Neural progenitor cell (in vitro differentiated cells): ENCODE measurements at regions not wholly inside any gene's neighbourhood (a gene's known extent, or its start where the extent isn't known, plus 50 kb on each side); places are given as distances from the start of the nearest gene placed in this dataset.

Experiments used
- DNase-seq: peaks from one replicate; pipeline ENCODE4 v3.0.0-alpha.2; 2016; ENCODE audit warnings: low spot score
- H2AFZ ChIP-seq: fragments of 200-600 bp; sonication (generic); replicated peaks from 2 replicates; pipeline ENCODE4 v1.6.1; 2016; ENCODE audit warnings: antibody characterized with exemption
- H3F3A ChIP-seq: fragments of 200-600 bp; sonication (generic); 2 replicates; pipeline ENCODE4 v1.6.1; 2016; ENCODE audit warnings: antibody characterized with exemption, low read depth
- H3K27ac ChIP-seq: fragments of 200-600 bp; sonication (generic); 2 replicates; pipeline ENCODE4 v1.5.1; 2016; ENCODE audit warnings: mild to moderate bottlenecking
- H3K27me3 ChIP-seq: fragments of 200-600 bp; sonication (generic); 2 replicates; pipeline ENCODE4 v1.6.1; 2016; ENCODE audit warnings: mild to moderate bottlenecking, moderate library complexity
- H3K36me3 ChIP-seq: fragments of 200-600 bp; sonication (generic); 2 replicates; pipeline ENCODE4 v1.5.1; 2016
- H3K4me1 ChIP-seq: fragments of 200-600 bp; sonication (generic); 2 replicates; pipeline ENCODE4 v1.6.1; 2016; ENCODE audit warnings: mixed run types
- H3K4me2 ChIP-seq: fragments of 200-600 bp; sonication (generic); 2 replicates; pipeline ENCODE4 v1.6.1; 2016
- H3K4me3 ChIP-seq: fragments of 200-600 bp; sonication (generic); 2 replicates; pipeline ENCODE4 v1.5.1; 2016
- H3K79me2 ChIP-seq: fragments of 200-600 bp; sonication (generic); 2 replicates; pipeline ENCODE4 v1.6.1; 2016; ENCODE audit warnings: low read depth
- H3K9ac ChIP-seq: fragments of 200-600 bp; sonication (generic); 2 replicates; pipeline ENCODE4 v1.6.1; 2016
- H3K9me3 ChIP-seq: fragments of 200-600 bp; sonication (generic); 2 replicates; pipeline ENCODE4 v1.5.1; 2016; ENCODE audit warnings: low read depth
- H4K20me1 ChIP-seq: fragments of 200-600 bp; sonication (generic); 2 replicates; pipeline ENCODE4 v1.6.1; 2016; ENCODE audit warnings: low read depth
- H3K27ac Mint-ChIP-seq: 3 replicates; pipeline ENCODE4 v1.8.0; 2021; ENCODE audit warnings: mixed read lengths
- H3K27me3 Mint-ChIP-seq: 2 replicates; pipeline ENCODE4 v1.8.0; 2022; ENCODE audit warnings: low read depth, mild to moderate bottlenecking, inconsistent platforms, moderate library complexity, mixed read lengths; ENCODE audit not compliant: insufficient read depth
- H3K36me3 Mint-ChIP-seq: 3 replicates; pipeline ENCODE4 v1.8.0; 2021; ENCODE audit warnings: mixed read lengths
- H3K4me1 Mint-ChIP-seq: 3 replicates; pipeline ENCODE4 v1.8.0; 2021; ENCODE audit warnings: mixed read lengths
- H3K4me3 Mint-ChIP-seq: 3 replicates; pipeline ENCODE4 v1.8.0; 2021; ENCODE audit warnings: mild to moderate bottlenecking, moderate library complexity, mixed read lengths
- H3K9me3 Mint-ChIP-seq: 3 replicates; pipeline ENCODE4 v1.8.0; 2020; ENCODE audit warnings: mixed read lengths
- CTCF ChIP-seq: fragments of 200-600 bp; sonication (generic); IDR thresholded peaks from 2 replicates; pipeline ENCODE4 v1.5.1; 2017; ENCODE audit warnings: antibody characterized with exemption, mild to moderate bottlenecking
- EZH2 ChIP-seq: fragments of 200-600 bp; sonication (generic); IDR thresholded peaks from 2 replicates; pipeline ENCODE4 v1.6.1; 2017; ENCODE audit warnings: antibody characterized with exemption, mild to moderate bottlenecking, moderate library complexity
- EZH2phosphoT487 ChIP-seq: fragments of 200-600 bp; sonication (generic); IDR thresholded peaks from 2 replicates; pipeline ENCODE4 v1.6.1; 2017; ENCODE audit warnings: antibody characterized with exemption

GRCh38 chr4:117574085-117574484, 460.2 kb upstream of the NDST3 start:
- TF ChIP-seq EZH2phosphoT487: no peak
- TF ChIP-seq CTCF: no peak
- H3K36me3 Mint-ChIP-seq: no peaks in the 10 kb centered on the region
- no peaks in the 10 kb centered on the region for H3K9me3 Mint-ChIP-seq
- H3K4me3 ChIP-seq: no peak overlapping the region
- no peak overlapping the region for H3K4me2 ChIP-seq
- no peaks in the 10 kb centered on the region for H3F3A ChIP-seq
- no peaks in the 10 kb centered on the region for H3K27me3 Mint-ChIP-seq
- no peaks in the 10 kb centered on the region for H4K20me1 ChIP-seq
- H3K4me1 Mint-ChIP-seq: peaks cover 2% of the 10 kb centered on the region
- no peak overlapping the region for H3K27ac ChIP-seq
- no peaks in the 10 kb centered on the region for H3K4me1 ChIP-seq
- no peak overlapping the region for H3K9ac ChIP-seq
- no peak for DNase-seq
- H3K27me3 ChIP-seq: no peaks in the 10 kb centered on the region
- H3K9me3 ChIP-seq: no peaks in the 10 kb centered on the region
- no peak overlapping the region for H3K4me3 Mint-ChIP-seq
- no peaks in the 10 kb centered on the region for H3K79me2 ChIP-seq
- H3K27ac Mint-ChIP-seq: no peak overlapping the region
- H3K36me3 ChIP-seq: no peaks in the 10 kb centered on the region
- H2AFZ ChIP-seq: no peak overlapping the region

- Histone ChIP-seq H3K27me3 (no peaks in the 10 kb centered on the region), H3K36me3 (no peaks in the 10 kb centered on the region), H3K4me2 (no peak overlapping the region), H3K4me3 (no peak overlapping the region), H3K4me1 (no peaks in the 10 kb centered on the region), H3K79me2 (no peaks in the 10 kb centered on the region), H2AFZ (no peak overlapping the region), H4K20me1 (no peaks in the 10 kb centered on the region), H3K9me3 (no peaks in the 10 kb centered on the region), H3K9ac (no peak overlapping the region), H3K27ac (no peak overlapping the region), H3F3A (no peaks in the 10 kb centered on the region)
- no peak for TF ChIP-seq EZH2phosphoT487
- no peak for TF ChIP-seq EZH2
- no peak for TF ChIP-seq CTCF
- H3K4me3 Mint-ChIP-seq: no peak overlapping the region
- peaks cover 2% of the 10 kb centered on the region for H3K4me1 Mint-ChIP-seq
- no peak overlapping the region for H3K27ac Mint-ChIP-seq
- H3K9me3 Mint-ChIP-seq: no peaks in the 10 kb centered on the region
- DNase-seq: no peak
- H3K27me3 Mint-ChIP-seq: no peaks in the 10 kb centered on the region
- no peaks in the 10 kb centered on the region for H3K36me3 Mint-ChIP-seq
Measured at GRCh38 chr4:117575850-117576249, 458.4 kb upstream of the NDST3 start.

GRCh38 chr4:117577686-117578311, 456.5 kb upstream of the NDST3 start:
- Histone ChIP-seq H3K27me3 (no peaks in the 10 kb centered on the region), H3K4me3 (no peak overlapping the region), H2AFZ (no peak overlapping the region), H4K20me1 (no peaks in the 10 kb centered on the region), H3K4me2 (no peak overlapping the region), H3K36me3 (no peaks in the 10 kb centered on the region), H3K9ac (no peak overlapping the region), H3K27ac (no peak overlapping the region), H3F3A (no peaks in the 10 kb centered on the region), H3K9me3 (no peaks in the 10 kb centered on the region), H3K4me1 (no peaks in the 10 kb centered on the region), H3K79me2 (no peaks in the 10 kb centered on the region)
- DNase-seq: no peak
- no peaks in the 10 kb centered on the region for H3K36me3 Mint-ChIP-seq
- no peaks in the 10 kb centered on the region for H3K9me3 Mint-ChIP-seq
- H3K4me3 Mint-ChIP-seq: no peak overlapping the region
- no peaks in the 10 kb centered on the region for H3K27me3 Mint-ChIP-seq
- H3K27ac Mint-ChIP-seq: no peak overlapping the region
- TF ChIP-seq EZH2phosphoT487: no peak
- no peak for TF ChIP-seq EZH2
- TF ChIP-seq CTCF: no peak
- peaks cover 2% of the 10 kb centered on the region for H3K4me1 Mint-ChIP-seq
